ELR (cell line): ENCODE measurements at regions not wholly inside any gene's neighbourhood (a gene's known extent, or its start where the extent isn't known, plus 50 kb on each side); places are given as distances from the start of the nearest gene placed in this dataset.

ENCODE experiments used
- DNase-seq: peaks from one replicate; pipeline ENCODE4 v3.0.0-alpha.2; 2015; ENCODE audit warnings: low read depth

GRCh38 chr5:142375944-142376411, 51.2 kb upstream of the SPRY4 start:
- DNase-seq: no peak
